Astrocyte (in vitro differentiated cells and primary cell): ENCODE measurements at regions not wholly inside any gene's neighbourhood (a gene's known extent, or its start where the extent isn't known, plus 50 kb on each side); places are given as distances from the start of the nearest gene placed in this dataset.

ENCODE experiments used
- DNase-seq: peaks from one replicate; pipeline ENCODE4 v3.0.0-alpha.2; 2010; ENCODE audit warnings: low read depth
- FAIRE-seq: peaks from 2 replicates; lab custom pipeline; 2011; peaks lifted over from hg19 to GRCh38; lab: Jason Lieb, UNC
- H2AFZ ChIP-seq: 2 replicates; pipeline ENCODE4 v1.6.0; 2012; ENCODE audit warnings: low read depth, low read length, inconsistent platforms
- H3K27ac ChIP-seq: 2 replicates; pipeline ENCODE4 v1.5.1; 2011; ENCODE audit warnings: low read depth, low read length, inconsistent platforms
- H3K27me3 ChIP-seq: 2 replicates; pipeline ENCODE4 v1.6.0; 2011; ENCODE audit warnings: low read length, inconsistent platforms; ENCODE audit not compliant: insufficient read depth
- H3K36me3 ChIP-seq: 2 replicates; pipeline ENCODE4 v1.5.1; 2011; ENCODE audit warnings: low read length, inconsistent platforms; ENCODE audit not compliant: insufficient read depth
- H3K4me1 ChIP-seq: 2 replicates; pipeline ENCODE4 v1.5.1; 2011; ENCODE audit warnings: low read length, inconsistent platforms; ENCODE audit not compliant: insufficient read depth
- H3K4me2 ChIP-seq: 2 replicates; pipeline ENCODE4 v1.6.0; 2012; ENCODE audit warnings: low read length, inconsistent platforms
- H3K4me3 ChIP-seq: 2 replicates; pipeline ENCODE4 v1.5.1; 2011; ENCODE audit warnings: low read depth, mild to moderate bottlenecking, low read length, inconsistent platforms; ENCODE audit not compliant: insufficient read depth
- H3K79me2 ChIP-seq: 2 replicates; pipeline ENCODE4 v1.6.0; 2012; ENCODE audit warnings: mild to moderate bottlenecking, low read length, inconsistent platforms; ENCODE audit not compliant: insufficient read depth
- H3K9ac ChIP-seq: 2 replicates; pipeline ENCODE4 v1.6.0; 2012; ENCODE audit warnings: mild to moderate bottlenecking, low read length, inconsistent platforms
- H3K9me3 ChIP-seq: 2 replicates; pipeline ENCODE4 v1.5.1; 2012; ENCODE audit warnings: low read depth, mild to moderate bottlenecking, low read length, inconsistent platforms; ENCODE audit not compliant: insufficient read depth
- H4K20me1 ChIP-seq: 2 replicates; pipeline ENCODE4 v1.6.0; 2012; ENCODE audit warnings: low read length, inconsistent platforms; ENCODE audit not compliant: insufficient read depth
- H3K27ac Mint-ChIP-seq: one replicate; pipeline ENCODE4 v1.8.0; 2021; ENCODE audit warnings: mild to moderate bottlenecking, mixed read lengths; ENCODE audit not compliant: unreplicated experiment
- H3K27me3 Mint-ChIP-seq: one replicate; pipeline ENCODE4 v1.8.0; 2021; ENCODE audit warnings: low read depth, mixed read lengths; ENCODE audit not compliant: unreplicated experiment
- H3K36me3 Mint-ChIP-seq: one replicate; pipeline ENCODE4 v1.8.0; 2021; ENCODE audit warnings: low read depth, mixed read lengths; ENCODE audit not compliant: unreplicated experiment
- H3K4me1 Mint-ChIP-seq: one replicate; pipeline ENCODE4 v1.8.0; 2021; ENCODE audit warnings: low read depth, mixed read lengths; ENCODE audit not compliant: unreplicated experiment
- H3K4me3 Mint-ChIP-seq: one replicate; pipeline ENCODE4 v1.8.0; 2021; ENCODE audit warnings: mild to moderate bottlenecking, moderate library complexity, mixed read lengths; ENCODE audit not compliant: unreplicated experiment
- H3K9me3 Mint-ChIP-seq: one replicate; pipeline ENCODE4 v1.8.0; 2021; ENCODE audit warnings: mild to moderate bottlenecking, mixed read lengths; ENCODE audit not compliant: unreplicated experiment
- EZH2 ChIP-seq: IDR thresholded peaks from 2 replicates; pipeline ENCODE4 v1.6.1; 2012; ENCODE audit warnings: mild to moderate bottlenecking, low read length, inconsistent platforms; ENCODE audit not compliant: insufficient read depth
- TF ChIP-seq, protein P1 (sequence below): IDR thresholded peaks from 2 replicates; pipeline ENCODE4 v1.5.1; 2011; ENCODE audit warnings: low read depth, mild to moderate bottlenecking, inconsistent platforms, low read length, moderate library complexity; ENCODE audit not compliant: insufficient read depth

DNA sequence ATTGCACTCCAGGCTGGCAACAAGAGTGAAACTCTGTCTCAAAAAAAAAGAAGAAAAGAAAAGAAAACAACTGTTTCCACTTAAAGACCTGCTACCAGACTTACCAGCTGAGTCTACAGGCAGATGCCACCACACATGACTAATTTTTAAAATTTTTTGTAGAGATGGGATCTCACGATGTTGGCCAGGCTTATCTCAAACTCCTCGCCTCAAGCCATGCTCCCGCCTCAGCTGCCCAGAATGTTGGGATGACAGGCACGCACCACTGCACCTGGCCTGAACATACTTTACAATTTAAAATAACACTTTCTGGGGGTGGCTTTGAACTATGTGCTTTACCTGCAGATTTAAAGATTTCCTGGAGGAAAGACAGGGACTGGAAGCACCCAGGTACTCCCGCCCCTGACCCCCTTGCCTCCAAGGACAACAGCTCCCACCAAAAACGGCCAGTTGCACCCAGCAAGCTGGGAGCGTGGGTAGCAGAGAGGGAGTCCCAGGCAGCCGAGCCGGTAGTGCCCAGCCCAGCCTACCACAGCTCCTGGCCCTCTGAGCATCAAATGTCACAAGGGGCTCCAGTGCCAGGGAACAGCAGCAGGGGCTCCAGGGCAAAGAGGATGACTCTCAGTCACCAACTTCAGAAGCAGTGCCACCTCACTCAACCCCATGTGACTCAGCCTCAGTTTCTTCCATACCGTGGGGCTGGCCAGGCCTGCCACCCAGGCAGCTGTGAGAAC lies 262.9 kb downstream of the PARN start:
- Histone ChIP-seq H3K36me3 (no peaks in the 10 kb centered on the region), H2AFZ (no peak overlapping the region), H3K27ac (no peak overlapping the region), H3K27me3 (no peaks in the 10 kb centered on the region), H3K4me2 (no peak overlapping the region), H4K20me1 (no peaks in the 10 kb centered on the region), H3K9me3 (no peaks in the 10 kb centered on the region), H3K79me2 (no peaks in the 10 kb centered on the region), H3K9ac (no peak overlapping the region), H3K4me3 (no peak overlapping the region), H3K4me1 (peaks cover 14% of the 10 kb centered on the region)
- Mint-ChIP-seq H3K4me3 (no peak overlapping the region), H3K9me3 (no peaks in the 10 kb centered on the region), H3K4me1 (peaks cover 15% of the 10 kb centered on the region), H3K27me3 (peaks cover 12% of the 10 kb centered on the region), H3K36me3 (no peaks in the 10 kb centered on the region), H3K27ac (no peak overlapping the region)
- TF ChIP-seq, protein P1, sequence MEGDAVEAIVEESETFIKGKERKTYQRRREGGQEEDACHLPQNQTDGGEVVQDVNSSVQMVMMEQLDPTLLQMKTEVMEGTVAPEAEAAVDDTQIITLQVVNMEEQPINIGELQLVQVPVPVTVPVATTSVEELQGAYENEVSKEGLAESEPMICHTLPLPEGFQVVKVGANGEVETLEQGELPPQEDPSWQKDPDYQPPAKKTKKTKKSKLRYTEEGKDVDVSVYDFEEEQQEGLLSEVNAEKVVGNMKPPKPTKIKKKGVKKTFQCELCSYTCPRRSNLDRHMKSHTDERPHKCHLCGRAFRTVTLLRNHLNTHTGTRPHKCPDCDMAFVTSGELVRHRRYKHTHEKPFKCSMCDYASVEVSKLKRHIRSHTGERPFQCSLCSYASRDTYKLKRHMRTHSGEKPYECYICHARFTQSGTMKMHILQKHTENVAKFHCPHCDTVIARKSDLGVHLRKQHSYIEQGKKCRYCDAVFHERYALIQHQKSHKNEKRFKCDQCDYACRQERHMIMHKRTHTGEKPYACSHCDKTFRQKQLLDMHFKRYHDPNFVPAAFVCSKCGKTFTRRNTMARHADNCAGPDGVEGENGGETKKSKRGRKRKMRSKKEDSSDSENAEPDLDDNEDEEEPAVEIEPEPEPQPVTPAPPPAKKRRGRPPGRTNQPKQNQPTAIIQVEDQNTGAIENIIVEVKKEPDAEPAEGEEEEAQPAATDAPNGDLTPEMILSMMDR: no peak
- no peak for TF ChIP-seq EZH2
- FAIRE-seq: no peak
- no peak for DNase-seq

GRCh38 chr16:14366447-14366846 lies 263.6 kb downstream of the PARN start:
- H3K4me3 ChIP-seq: no peak overlapping the region
- no peak overlapping the region for H3K4me2 ChIP-seq
- peaks cover 12% of the 10 kb centered on the region for H3K27me3 Mint-ChIP-seq
- H3K9ac ChIP-seq: no peak overlapping the region
- H3K36me3 ChIP-seq: no peaks in the 10 kb centered on the region
- no peaks in the 10 kb centered on the region for H3K9me3 Mint-ChIP-seq
- H3K27ac ChIP-seq: no peak overlapping the region
- DNase-seq (no peak), FAIRE-seq (no peak)
- H3K27me3 ChIP-seq: no peaks in the 10 kb centered on the region
- no peak overlapping the region for H2AFZ ChIP-seq
- H3K79me2 ChIP-seq: no peaks in the 10 kb centered on the region
- H3K4me3 Mint-ChIP-seq: no peak overlapping the region
- peaks cover 14% of the 10 kb centered on the region for H3K4me1 ChIP-seq
- TF ChIP-seq, protein P1: no peak
- TF ChIP-seq EZH2: no peak
- H3K4me1 Mint-ChIP-seq: peaks cover 15% of the 10 kb centered on the region
- no peaks in the 10 kb centered on the region for H4K20me1 ChIP-seq
- H3K27ac Mint-ChIP-seq: no peak overlapping the region
- no peaks in the 10 kb centered on the region for H3K9me3 ChIP-seq
- no peaks in the 10 kb centered on the region for H3K36me3 Mint-ChIP-seq

DNA sequence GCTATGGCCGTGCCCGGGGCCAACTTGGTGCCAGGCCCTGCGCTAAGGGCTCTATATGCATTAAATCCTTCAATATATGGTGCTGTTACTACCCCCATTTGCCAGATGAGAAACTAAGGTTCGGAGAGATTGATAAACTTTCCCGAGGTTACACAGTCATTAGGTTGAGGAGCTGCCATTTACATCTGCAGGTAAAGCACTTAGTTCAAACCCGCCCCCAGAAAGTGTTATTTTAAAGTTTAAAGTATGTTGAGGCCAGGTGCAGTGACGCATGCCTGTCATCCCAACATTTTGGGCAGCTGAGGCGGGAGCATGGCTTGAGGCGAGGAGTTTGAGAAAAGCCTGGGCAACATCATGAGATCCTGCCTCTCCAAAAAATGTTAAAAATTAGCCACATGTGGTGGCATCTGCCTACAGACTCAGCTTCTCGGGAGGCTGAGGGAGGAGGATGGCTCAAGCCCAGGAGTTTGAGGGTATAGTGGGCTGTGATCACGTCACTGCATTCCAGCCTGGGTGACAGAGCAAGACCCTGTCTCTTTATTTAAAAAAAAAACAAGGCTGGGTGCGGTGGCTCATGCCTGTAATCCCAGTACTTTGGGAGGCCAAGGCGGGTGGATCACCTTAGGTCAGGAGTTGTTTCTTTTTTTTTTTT lies 264.7 kb downstream of the PARN start:
- FAIRE-seq: no peak
- no peak overlapping the region for H3K27ac Mint-ChIP-seq
- H2AFZ ChIP-seq: no peak overlapping the region

More for the DNA sequence above, 264.7 kb downstream of the PARN start:
- Histone ChIP-seq H3K79me2 (no peaks in the 10 kb centered on the region), H3K27me3 (no peaks in the 10 kb centered on the region), H3K9me3 (no peaks in the 10 kb centered on the region), H3K9ac (peak overlapping the region; percentile 5), H3K4me1 (peaks cover 14% of the 10 kb centered on the region), H3K4me3 (no peak overlapping the region), H3K27ac (no peak overlapping the region), H3K4me2 (peak overlapping the region; percentile 65), H4K20me1 (no peaks in the 10 kb centered on the region), H3K36me3 (no peaks in the 10 kb centered on the region)
- no peaks in the 10 kb centered on the region for H3K36me3 Mint-ChIP-seq
- H3K9me3 Mint-ChIP-seq: no peaks in the 10 kb centered on the region
- peaks cover 15% of the 10 kb centered on the region for H3K4me1 Mint-ChIP-seq
- peak; percentile 71 for DNase-seq
- H3K27me3 Mint-ChIP-seq: peaks cover 13% of the 10 kb centered on the region
- TF ChIP-seq, protein P1: no peak
- no peak for TF ChIP-seq EZH2
- no peak overlapping the region for H3K4me3 Mint-ChIP-seq
